ENCODE measurements at regions not wholly inside any gene's neighbourhood (a gene's known extent, or its start where the extent isn't known, plus 50 kb on each side); places are given as distances from the start of the nearest gene placed in this dataset.
"Not testable (repeated sequence)": the region's sequence is repeated elsewhere in the genome, so short reads cannot be mapped to it uniquely, and the experiment has no call there.

DNA sequence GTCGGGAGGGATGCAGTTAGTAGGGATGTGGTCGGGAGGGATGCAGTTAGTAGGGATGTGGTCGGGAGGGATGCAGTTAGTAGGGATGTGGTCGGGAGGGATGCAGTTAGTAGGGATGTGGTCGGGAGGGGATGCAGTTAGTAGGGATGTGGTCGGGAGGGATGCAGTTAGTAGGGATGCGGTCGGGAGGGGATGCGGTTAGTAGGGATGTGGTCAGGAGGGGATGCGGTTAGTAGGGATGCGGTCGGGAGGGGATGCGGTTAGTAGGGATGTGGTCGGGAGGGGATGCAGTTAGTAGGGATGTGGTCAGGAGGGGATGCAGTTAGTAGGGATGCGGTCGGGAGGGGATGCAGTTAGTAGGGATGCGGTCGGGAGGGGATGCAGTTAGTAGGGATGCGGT lies 96.2 kb downstream of the BDH1 start:
- not testable (repeated sequence) for DNase-seq (ENCODE audit: low read depth)

DNA sequence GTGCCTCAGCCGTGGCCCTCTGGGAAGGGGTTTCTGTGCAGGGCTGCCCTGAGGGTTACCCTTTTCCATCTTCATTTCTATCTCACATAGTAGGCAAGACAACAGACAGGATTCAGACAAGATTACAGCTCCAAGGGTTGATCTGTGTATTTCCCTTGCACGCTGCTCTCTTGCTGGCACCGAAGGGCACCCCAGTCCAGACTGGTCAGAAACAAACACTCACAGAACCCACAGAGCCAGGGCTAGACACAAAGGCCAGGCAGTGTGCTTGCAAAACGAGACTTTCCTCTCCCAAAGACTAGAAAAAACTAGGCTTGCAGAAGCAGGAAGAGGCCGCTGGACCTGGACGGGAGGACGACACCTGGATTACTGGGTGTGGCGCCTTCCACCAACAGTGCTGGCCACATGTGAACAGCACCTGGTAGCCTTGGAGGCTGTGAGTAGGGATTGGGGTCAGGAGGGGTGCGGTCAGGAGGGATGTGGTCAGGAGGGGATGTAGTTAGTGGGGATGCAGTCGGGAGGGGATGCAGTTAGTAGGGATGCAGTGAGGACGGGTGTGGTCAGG lies 96.8 kb downstream of the BDH1 start:
- DNase-seq (ENCODE audit: low read depth): no peak

DNA sequence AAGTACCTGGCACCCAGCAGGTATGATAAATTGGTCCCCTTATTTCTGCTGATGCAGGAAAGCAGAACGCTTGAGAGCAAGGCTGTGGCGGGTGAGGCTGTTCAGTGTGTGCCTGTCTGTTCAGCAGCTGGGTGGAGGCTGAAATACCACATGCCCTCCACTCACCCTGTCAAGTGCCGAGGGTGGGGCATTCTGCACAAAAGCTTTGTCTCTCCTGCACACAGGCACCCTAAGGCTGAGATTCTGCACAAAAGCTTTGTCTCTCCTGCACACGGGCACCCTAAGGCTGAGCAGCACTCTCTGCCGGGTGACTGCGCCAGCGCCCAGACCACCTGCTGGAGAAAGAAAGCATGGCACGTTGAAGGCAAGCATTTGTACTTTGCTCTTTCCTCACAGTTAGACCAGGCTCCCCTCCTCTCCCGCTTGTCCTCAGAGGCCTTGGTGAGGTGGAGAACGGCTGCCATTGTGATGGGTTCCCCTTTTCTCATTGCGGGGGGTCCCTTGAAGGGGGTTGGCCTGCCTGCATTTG lies 97.5 kb downstream of the BDH1 start:
- no peak for DNase-seq (ENCODE audit: low read depth)

DNA sequence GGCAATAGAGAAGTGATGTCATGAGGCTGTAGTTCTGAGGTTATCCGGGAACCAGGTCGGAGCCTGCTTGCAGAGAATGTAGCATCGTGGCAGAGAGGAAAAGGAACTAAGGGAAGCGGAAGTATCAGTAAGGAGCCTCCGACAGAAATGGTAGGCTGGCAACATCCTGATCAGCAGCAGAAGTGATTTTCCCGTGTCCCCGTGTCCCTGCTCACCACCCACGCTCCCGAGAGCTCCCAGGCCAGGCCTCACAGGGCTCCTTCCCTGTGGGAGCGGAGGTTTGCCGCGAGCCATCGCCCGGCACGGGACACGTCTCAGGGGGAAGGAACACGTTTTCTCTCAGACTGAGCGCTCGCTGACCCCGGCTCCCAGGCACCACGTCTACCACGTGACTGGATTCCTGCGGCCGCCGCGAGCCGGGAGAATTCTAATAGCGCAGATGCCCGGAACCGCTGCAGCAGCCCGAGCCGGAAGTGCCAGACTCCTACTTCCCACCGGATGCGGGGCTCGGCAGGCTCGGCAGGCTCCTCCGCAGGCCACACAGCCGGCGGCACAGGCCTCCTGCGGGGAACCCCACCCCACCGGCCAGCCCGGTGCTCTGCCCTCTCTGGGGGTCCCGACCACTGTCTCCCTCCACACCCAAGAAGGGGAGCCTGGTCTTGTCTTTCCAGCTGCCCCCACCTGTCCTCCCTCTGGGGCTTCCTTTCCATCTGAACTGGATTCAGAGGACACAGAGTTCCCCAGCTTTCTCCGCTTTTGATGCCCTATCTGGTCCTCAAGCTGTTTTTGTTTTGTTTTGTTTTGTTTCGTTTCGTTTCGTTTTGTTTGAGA lies 99.3 kb downstream of the BDH1 start:
- DNase-seq (ENCODE audit: low read depth): peak; percentile 70

DNA sequence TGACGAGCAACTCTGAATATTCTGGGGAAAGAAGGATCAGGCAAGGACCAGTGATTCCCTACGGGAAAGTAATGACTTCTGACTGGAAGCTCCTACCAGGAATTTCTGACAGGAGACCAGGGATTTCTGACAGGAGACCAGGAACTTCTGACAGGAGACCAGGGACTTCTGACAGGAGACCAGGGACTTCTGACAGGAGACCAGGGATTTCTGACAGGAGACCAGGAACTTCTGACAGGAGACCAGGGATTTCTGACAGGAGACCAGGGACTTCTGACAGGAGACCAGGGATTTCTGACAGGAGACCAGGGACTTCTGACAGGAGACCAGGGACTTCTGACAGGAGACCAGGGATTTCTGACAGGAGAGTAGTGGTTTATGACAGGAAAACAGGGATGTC lies 100.9 kb downstream of the BDH1 start:
- not testable (repeated sequence) for DNase-seq (ENCODE audit: low read depth)

DNA sequence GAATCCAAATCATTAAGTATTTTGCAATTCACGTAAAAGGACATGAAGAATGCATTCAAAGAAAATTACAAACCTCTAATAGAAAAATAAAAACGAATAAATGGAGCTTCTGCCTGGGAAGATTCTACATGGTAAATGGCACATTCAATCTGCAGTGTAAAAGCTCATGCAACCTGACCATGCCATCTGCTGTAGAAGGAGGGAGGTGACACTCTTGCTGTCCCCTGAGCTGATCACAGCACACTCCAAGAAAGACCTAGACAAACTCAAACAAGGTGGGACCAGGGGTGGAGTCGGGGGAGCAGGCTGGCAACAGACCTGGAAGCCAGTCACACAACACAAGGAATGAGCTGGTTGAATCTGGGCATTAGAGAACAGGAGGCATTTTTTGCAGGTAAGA lies 101.8 kb downstream of the BDH1 start:
- no peak for DNase-seq (ENCODE audit: low read depth)

DNA sequence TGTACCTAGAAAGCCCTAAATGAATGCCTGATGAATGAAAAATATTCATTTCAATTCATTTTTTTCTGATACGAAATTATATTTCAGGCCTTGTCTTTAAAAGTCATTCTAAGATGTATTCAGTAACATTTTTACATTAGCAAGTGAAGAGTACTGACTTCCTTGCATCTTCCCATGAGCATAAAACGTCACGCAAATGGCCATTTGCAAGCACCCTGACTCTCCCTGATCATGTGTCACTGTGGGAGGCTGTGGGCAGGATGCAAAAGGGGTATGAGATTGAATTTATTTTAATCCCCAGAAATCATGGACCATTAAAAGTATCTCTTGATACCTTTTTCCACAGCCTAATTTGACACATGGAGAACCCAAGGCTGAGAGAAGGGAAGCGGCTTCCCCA lies 105.0 kb downstream of the BDH1 start:
- no peak for DNase-seq (ENCODE audit: low read depth)

DNA sequence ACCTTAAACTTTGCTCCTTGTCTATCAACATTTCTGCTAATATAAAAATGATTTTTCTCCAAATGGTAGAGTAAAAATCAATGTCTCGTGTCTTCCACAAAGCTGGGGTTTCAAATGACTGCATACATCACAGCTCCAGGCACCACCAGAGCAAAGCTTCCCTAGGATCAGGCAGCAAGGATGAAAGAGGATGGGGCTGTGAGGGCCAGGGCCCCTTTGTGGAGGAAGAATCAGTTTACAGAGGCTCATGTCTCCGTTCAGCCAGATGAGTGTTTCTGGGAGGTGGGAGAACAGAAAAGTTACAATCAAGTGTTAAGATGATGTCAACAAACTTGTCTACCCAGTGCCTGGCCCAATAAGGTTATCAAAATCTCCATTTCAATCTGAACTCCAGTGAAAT lies 105.5 kb downstream of the BDH1 start:
- no peak for DNase-seq (ENCODE audit: low read depth)

DNA sequence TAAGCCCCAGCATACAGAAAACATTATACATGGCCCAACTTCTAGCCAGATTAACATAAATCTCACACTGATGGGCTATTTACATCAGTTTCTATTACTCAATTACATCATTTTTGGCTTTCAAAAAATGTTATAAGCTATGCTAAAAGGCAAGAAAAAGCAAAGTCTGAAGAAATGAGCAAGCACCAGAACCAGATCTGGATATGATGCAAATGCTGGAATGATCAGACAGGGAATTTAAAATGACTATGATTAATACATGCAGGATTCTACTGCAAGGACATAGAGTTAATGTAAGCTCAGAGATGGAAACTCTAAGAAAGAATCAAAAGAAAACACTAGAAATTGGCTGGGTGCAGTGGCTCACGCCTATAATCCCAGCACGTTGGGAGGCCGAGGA lies 106.6 kb downstream of the BDH1 start:
- not testable (repeated sequence) for DNase-seq (ENCODE audit: low read depth)

DNA sequence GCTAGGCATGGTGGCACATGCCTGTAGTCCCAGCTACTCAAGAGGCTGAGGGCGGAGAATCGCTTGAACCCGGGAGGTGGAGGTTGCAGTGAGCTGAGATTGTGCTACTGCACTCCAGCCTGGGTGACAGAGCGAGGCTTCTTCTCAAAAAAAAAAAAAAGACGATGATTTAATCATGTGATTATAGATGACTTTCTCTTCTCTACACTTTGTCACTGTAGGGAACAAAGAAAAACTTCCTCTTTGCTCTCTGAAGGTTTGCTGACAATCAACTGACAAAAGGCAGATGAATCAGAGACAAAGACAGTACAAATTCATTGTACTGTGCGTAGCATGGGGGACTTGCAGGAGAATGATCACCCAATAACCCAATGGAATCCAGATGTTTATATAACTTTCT lies 108.0 kb downstream of the BDH1 start:
- DNase-seq (ENCODE audit: low read depth): not testable (repeated sequence)

DNA sequence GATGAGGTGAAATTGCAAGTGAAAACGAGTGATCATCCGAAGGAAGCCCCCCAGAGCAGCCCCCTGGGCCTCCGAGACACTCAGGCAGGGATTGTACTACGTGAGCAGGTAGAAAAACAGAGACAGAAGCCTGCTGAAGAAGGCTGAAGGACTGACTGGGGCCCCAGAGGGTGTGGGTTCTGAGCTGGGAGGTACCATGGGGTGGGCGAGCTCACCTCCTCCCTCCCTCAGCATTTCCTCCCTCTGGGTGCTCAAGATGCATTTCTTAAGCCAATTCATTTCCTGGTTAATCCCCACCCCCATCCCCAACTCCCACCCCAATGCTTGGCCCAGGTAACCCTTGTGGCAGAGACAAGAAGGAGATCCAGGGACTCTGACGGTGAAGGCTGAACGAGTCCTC lies 108.7 kb downstream of the BDH1 start:
- no peak for DNase-seq (ENCODE audit: low read depth)

DNA sequence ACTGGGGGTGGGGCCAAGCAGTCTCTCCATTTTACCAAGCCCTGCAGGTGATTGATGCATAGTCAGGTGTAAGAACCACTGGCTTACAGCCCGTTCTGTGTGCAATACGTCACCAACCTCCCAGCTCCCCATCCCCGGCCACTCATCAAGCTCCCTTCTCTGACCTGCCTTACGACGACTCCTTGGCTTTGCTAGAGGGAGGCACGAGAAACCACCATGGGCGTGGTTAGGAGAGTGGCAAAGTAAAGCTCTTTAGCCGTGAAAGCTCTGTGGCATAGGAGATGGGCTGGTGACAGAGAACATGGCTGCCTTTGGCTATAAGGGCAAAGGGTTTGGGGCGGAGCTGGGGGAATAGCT lies 109.1 kb downstream of the BDH1 start:
- no peak for DNase-seq (ENCODE audit: low read depth)

DNA sequence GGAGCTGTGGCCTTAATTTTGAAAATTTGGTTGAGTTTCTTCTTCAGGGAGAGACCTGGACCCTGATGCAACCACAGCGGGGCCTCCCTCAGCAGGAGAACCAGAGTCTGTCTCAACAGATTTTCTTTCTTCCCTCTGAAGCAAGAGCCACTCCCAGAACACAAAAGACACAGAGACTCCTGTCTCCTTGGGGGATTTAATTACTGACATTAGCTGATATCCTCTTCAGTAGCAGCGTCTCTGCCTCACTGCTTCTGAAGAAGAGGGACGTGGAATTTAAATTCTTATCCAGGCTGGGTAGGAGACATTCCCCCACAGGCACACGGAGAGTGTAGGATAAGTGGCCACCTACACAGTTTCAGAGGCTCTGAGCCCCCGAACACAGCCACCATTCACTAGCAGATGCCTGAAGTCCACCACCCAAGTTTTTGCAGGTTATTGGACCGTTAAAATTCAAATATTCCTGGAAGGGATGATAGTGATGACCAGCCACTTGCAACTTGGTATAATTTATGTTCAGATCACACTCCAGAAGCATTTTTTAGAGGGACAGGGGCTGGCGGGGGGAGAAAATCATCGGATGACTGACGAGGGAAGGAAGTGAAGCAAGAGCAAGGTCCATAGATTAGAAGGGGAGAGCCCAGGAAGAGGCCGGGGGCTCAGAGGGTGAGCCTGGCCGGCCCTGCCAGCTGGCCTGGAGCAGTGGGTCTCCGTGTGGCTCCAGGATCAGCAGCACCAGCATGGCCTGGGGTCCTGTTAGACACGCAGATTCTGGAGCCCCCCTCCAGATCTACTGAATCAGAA lies 109.7 kb downstream of the BDH1 start:
- no peak for DNase-seq (ENCODE audit: low read depth)

DNA sequence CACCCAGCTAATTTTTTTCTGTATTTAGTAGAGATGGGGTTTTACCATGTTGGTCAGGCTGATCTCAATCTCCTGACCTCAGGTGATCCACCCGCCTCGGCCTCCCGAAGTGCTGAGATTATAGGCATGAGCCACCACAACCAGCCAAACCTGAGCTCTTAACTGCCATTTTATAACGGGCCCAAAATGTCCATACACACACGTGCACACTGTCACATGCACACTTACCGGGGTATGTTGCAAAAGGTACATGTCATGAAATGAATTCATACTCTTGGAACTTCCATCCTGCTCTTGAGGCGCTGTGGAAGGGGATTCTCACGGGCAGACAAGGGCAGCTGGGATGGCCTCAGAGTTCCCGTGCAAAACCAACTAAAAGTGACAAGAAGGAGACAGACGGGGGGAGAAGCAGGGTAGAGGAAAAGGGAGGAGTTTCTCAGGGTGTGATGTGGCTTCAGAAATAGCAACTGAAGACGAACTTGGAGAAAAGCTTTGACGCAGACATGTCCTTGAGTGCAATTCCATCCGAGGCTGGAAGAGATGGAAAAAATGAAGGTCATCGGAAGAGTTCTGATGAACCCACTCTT lies 110.9 kb downstream of the BDH1 start:
- no peak for DNase-seq (ENCODE audit: low read depth)

DNA sequence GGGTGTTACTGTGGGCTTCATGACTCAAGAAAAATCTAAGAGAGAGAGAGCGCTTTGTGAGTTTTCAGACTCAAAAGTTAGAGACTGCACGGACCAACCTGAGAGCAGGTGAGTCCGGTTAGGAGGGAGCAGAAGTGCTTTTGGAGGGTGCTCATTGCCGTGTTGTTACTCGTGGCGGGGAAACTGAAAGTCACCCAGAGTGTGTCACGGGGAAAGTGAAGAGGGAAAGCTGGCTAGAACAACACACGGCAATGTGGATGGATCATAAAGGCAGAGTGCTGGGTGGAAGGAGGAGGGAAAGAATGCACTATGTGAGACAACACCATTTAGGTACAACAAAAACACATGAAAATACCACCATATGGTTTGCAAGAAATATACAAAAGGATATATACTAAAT lies 112.3 kb downstream of the BDH1 start:
- DNase-seq (ENCODE audit: low read depth): no peak

DNA sequence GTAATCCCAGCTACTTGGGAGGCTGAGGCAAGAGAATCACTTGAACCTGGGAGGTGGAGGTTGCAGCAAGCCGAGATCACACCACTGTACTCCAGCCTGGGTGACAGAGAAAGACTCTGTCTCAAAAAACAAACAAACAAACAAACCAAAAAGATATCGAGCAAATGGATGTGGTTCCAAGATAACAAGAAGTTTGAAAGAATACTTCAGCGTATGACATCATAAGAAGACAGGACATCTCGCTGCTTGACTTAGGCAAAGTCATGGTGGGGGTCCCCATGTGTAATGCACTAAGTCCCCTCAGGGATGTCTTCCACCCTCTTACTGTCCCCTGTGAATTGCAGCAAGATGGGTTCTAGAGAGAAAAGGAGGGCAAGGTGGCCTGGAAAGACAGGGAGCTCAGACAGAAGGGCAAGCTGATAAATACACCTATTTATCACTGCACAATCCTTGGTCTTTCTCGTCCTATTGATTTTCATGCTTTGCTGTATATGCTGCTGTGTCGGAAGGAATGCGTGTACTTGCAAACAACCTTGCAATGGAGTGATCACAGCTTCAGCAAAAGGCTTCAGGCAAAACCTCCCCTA lies 115.0 kb downstream of the BDH1 start:
- no peak for DNase-seq (ENCODE audit: low read depth)

DNA sequence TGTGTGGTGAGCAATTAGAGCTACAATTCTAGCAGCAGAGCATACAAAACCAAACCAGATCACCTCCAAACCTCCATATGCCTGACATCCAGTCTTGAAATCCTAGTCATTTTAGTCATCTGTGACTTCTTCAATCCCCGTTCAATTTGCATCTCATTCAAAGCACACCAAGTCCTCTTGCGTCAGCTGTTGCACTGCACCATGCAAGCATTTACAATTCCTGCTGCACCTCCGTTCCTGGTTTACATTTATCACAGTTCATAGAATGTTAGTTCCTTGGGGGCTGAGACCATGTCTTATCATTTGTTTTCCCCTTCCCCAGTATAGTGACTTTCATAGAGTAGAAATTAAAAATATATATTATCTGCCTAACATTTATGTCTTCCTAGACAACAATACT lies 116.9 kb downstream of the BDH1 start:
- no peak for DNase-seq (ENCODE audit: low read depth)

DNA sequence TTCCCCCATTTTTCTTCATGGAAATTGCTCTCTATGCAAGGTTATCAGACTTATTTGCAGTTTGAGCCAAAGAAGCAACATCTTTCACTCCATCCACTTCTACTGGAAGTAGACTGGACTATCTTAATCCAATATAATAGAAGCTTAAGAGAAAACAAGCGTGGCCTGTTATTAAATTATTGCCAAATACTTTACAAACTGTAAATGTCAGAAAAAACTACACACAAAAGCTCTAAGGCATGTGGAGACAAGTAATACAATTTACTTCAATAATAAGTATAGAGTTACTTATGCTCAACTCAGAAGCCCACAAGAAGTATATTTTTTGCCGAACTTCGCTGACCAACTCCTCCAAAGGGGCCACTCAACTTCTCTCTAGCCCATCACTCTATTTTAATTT lies 120.3 kb downstream of the BDH1 start:
- no peak for DNase-seq (ENCODE audit: low read depth)

DNA sequence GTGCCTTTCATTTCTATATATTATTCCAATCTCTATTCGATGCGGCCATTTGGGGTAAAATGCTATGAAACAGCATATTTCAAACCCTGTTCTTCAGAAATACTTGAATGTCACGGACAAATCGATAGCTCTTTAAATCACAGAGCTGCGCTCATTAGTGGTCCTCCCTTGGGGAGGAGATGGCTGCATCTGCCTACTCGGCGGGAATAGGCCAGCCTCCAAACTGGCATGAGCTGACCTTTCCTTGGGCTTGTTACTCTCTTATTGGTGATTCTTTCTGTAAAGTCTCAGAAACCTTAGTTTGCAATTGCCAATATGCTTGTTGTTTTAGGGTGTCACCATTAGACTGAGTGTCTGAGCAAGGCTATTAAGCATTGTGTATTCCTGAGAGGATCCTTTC lies 120.9 kb downstream of the BDH1 start:
- no peak for DNase-seq (ENCODE audit: low read depth)

DNA sequence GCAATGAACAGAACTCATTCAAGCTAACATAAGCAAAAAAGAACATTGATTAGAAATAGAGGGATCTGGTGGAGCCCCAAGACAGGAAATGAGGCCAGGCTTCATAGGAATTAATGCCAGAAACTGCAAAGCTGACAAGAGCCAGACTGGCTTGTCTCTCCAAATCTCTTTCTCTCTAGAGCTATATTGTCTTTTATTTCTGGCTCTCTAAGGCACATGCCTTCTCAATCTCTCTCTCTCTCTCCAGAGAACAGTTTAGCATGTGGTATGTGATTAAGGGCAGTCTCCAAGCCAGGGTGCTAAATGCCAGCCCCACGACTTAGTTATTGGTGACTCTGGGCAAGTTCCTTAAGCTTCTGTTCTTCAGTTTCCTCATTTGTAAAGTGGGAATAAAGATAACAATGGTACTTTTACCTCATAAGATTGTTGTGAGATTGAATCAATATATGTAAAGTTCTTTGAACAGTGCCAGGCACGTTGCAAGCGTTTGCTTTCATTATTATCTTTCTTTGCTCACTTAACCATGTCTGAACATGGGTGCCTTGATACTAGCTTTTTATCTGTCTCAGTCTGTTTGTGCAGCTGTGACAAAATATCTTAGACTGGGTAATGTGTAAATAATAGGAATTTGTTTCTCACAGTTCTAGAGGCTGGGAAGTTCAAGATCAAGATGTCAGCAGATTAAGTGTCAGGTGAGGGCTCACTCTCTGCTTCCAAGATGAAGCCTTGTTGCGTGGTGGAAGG lies 123.2 kb downstream of the BDH1 start:
- DNase-seq (ENCODE audit: low read depth): no peak

DNA sequence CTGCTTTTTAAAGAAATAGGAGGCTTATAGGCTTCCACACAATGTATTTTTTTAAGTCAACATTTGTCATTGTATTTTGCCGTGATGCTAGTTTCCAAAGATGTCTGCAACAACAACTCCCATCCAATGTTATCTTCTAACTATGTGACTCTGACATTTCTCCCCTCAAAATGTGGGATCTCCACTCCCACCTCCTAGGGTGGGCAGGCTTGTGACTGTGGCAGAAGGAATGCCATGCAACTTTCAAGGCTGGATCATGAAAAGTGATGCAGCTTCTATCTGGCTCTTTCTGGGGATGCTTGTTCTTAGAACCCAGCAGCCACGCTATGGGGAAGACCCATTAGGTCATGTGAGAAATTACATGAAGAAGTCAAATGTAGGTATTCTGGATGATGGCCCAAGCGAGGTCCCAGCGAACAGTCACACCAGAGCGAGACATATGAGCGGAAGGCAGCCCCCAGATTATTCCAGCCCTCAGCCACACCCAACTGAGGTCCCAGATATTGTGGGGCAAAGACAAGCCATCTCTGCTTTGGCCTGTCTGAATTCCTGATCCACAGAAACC lies 124.3 kb downstream of the BDH1 start:
- DNase-seq (ENCODE audit: low read depth): no peak

Data from HS-5 (cell line).